ENCODE measurements at regions not wholly inside any gene's neighbourhood (a gene's known extent, or its start where the extent isn't known, plus 50 kb on each side); places are given as distances from the start of the nearest gene placed in this dataset.
A peak's percentile ranks its signal among the peaks of the same experiment; 100 is the strongest.

GRCh38 chr3:177545964-177546363 is 348.7 kb upstream of the TBL1XR1 start:
- no peak for DNase-seq

- DNase-seq, result no peak
Observed at GRCh38 chr3:177547711-177548350, 350.5 kb upstream of the TBL1XR1 start.

DNA sequence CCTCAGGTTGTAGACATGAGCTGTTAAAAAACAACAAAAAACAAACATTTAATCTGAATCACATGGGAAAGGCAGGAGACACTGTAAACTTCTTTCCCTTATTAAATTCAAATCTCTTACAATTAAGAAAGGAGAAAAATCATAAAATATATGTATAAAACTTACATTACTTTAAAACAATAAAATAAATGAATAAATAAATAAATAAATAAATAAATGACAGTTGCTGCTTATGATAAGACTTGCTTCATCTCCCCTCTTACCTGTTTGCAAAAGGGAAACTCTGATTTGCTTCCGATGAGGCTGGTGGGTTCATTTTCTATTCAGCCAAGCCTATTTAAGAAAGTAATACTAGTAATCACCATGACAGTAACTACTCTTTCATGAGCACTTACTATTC is 353.4 kb upstream of the TBL1XR1 start:
- no peak for DNase-seq

- DNase-seq, result peak; percentile 14
Observed at GRCh38 chr3:177551431-177551836, 354.2 kb upstream of the TBL1XR1 start.

DNA sequence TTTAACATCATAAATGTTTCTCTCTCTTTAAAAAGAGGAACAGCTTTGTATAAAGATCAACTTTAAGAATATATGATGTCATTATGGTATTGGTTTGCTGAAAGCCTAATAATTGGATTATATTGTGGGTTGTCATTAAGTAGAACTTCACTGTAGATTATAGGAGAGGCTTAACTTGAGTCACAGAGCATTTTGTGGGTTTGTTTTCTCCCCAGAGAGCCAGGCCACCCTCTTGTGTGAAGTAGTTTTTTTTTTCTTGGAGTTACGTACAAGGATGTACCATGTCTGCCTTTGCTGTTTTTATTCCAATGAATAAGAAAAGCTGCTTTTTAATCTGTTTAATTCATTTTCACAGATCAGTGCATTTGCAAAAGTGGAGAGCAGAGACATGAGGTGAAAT is 354.8 kb upstream of the TBL1XR1 start:
- no peak for DNase-seq

- no peak for DNase-seq
Observed at GRCh38 chr3:177553012-177553411, 355.7 kb upstream of the TBL1XR1 start.

GRCh38 chr3:177553579-177553978 is 356.3 kb upstream of the TBL1XR1 start:
- no peak for DNase-seq

- no peak for DNase-seq
Observed at GRCh38 chr3:177554895-177555759, 357.8 kb upstream of the TBL1XR1 start.

DNA sequence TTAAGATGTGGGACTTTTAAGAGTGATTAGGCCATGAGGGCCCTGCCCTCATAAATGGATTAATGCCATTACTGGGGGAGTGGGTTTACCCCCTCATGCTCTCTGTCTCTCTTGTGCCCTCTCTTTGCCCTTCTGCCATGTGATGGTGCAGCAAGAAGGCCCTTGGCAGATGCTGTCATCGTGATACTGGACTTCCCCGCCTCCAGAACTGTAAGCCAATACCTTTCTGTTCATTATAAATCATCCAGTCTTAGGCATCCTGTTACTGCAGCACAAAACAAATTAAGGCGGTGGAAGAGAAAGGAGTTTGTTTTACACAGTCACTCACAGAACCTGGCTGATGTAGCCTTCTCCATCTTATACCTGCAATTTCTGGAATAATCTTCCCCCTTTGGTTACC is 360.3 kb upstream of the TBL1XR1 start:
- no peak for DNase-seq

- DNase-seq, result no peak
Observed at GRCh38 chr3:177561365-177561764, 364.1 kb upstream of the TBL1XR1 start.

DNA sequence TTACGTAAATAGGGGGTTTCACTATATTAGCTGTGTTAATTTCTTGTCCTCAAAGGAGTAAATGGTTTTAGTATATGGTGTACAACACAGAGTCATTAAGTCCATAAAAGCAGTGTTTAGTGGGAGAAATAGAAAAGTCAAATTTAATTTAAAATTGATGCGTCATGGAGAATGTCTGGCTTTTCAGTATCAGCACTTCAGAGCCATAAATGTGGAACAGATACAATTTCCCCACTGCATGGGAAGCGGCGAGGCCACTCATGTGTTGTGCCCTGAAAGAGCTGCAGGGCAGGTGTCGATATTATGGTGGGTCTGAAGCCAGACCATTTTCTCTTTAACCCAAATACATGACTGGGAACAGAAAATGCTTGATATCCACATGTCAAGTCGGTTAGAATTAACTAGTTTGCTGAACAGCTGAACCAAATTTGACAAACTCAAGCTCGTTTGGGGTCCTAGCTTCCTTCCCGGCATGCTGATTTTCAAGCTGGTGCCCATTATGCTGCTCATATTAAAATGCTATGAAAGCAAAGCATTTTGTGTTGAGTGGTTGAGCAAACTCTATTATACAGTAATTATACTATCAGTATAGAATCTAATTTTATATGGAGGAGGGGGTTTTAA is 364.6 kb upstream of the TBL1XR1 start:
- DNase-seq, result no peak

DNA sequence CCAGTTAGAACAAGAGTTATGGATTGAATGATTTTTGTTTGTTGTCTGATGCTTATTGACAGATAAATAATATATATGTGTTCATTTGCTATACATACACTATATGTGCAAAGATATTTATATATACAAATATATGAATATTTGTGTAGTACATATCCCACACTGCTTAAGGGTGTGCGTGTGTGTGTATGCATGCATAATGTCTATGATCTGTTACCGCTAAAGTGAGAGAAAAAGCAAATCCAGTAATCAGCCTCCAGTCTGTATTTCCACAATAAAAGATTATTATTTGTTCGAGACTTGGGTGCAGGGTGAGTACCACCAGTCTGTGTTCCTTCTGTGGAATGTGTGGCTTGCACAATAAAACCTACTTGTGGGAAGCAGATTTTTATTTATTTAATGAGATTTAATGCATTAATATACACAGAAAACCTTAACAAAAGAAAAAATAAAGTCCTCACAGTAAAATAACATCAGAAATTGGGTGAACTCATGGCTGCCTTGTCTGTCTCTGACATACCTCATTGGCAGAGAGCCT is 366.0 kb upstream of the TBL1XR1 start:
- DNase-seq, result no peak

GRCh38 chr3:177563792-177564191 is 366.5 kb upstream of the TBL1XR1 start:
- no peak for DNase-seq

DNA sequence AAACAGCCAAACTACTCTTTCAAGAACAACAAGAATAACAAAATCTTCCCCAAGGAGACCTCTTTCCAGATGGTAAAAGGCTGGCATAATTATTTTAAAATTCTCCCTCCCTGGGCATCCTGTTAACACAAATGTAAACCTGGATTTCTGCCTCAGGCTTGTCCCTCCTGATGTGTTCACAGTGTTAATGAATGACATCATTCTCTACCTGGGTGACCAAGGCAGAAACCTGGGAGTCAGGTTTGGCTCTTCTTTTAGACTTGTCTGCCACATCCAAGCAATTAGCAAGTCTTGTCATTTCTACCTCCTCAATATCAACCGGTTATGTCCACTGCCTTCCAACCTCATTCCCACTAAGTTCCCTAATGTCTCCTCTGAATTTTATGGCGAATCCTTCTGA is 368.7 kb upstream of the TBL1XR1 start:
- no peak for DNase-seq

DNA sequence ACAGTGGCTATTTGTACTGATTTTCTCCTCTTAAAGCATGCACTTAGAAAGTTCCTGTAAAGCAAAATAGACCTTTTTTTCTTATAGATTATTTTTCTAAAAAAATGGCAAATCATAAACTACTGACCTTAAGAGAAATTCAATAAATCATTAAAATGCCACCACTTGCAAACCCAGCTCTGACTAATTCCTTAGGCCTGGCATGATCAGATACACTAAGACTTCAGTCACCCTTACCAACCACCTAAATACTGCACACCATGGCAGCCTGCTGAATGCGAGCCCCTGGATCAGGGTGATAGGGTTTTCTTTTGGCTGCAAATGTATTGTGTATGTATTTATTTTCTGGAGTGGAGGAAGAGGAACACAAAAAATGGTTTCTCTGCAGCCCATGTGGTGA is 370.6 kb upstream of the TBL1XR1 start:
- no peak for DNase-seq

- DNase-seq, result no peak
Observed at GRCh38 chr3:177569193-177569592, 371.9 kb upstream of the TBL1XR1 start.

- no peak for DNase-seq
Observed at GRCh38 chr3:177569875-177570657, 372.8 kb upstream of the TBL1XR1 start.

DNA sequence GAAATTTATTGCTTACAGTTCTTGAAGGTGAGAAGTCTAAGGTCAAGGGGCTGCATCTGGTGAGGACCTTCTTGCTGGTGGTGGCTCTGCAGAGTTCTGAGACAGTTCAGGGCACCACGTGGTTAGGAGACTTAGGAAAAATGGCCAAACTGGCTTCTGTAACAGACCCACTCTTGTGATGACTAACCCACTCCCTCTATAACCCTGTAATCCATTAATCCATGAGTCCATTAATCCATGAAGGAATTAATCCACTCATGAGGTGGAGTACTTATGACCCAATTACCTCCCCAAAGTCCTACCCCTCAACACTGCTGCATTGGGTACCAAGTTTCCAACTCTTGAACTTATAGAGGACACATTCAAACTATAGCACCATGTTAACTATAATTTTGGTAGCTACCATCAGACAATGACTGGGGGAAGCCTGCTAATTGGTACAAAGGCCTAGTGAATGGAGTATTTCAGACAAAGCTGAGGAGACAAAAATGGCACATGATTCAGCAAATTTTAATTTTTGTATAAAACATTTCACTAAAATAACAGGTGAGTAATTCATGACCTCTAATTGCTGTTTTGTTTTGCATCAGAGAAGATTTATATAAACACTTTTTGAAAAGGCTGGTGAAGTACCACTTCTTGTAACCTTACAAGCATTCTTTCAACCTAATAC is 374.1 kb upstream of the TBL1XR1 start:
- DNase-seq, result no peak

DNA sequence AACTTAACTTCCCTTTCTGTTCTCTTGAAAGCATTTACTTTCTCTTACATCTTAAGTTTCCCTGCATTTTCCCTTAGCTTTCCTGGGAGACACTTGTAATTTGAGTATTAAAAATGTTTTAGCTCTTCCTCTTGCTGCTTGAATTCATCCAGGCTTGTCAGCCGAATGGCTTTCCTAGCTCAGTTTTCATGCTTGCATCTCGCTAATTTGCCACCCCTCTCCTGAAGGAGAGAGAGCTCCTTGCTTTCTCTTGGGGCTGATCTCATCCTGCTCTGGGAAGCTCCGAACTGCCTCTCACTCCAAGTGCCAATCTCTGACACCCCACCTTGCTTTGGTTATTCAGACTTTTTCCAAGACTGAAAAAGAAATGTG is 374.6 kb upstream of the TBL1XR1 start:
- DNase-seq, result no peak

GRCh38 chr3:177574222-177574856 is 377.1 kb upstream of the TBL1XR1 start:
- no peak for DNase-seq

- DNase-seq, result no peak
Observed at GRCh38 chr3:177576746-177577145, 379.5 kb upstream of the TBL1XR1 start.

DNA sequence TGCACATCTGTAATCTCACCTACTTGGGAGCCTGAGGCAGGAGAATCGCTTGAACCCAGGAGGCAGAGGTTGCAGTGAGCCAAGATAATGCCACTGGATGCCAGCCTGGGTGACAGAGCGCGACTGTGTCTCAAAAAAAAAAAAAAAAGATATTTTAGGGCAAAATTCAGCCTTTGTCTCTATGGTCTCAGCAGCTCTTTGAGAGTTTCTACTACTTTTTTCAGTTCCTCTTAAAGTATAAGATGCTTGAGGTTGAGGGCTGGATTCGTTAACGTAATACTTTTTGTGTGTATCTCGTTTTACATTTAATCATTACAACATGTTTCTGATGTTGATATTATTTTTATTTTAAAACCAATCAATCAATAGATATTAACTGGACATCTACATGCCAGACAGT is 381.2 kb upstream of the TBL1XR1 start:
- DNase-seq, result no peak

All from CD4-positive, alpha-beta T cell treated with Interleukin-12 subunit alpha and Interleukin-12 subunit beta, for 1 hour (primary cell).